Smooth muscle cell (in vitro differentiated cells): ENCODE measurements at regions not wholly inside any gene's neighbourhood (a gene's known extent, or its start where the extent isn't known, plus 50 kb on each side); places are given as distances from the start of the nearest gene placed in this dataset.

Experiments
- DNase-seq: peaks from one replicate; lab custom pipeline; 2025; ENCODE audit not compliant: unreplicated experiment; lab: John Stamatoyannopoulos, UW
- H2AFZ ChIP-seq: fragments of 200-600 bp; sonication (generic); 2 replicates; pipeline ENCODE4 v1.6.0; 2016; ENCODE audit warnings: antibody characterized with exemption, low read depth, mild to moderate bottlenecking
- H3F3A ChIP-seq: fragments of 200-600 bp; sonication (generic); 2 replicates; pipeline ENCODE4 v1.6.0; 2017; ENCODE audit warnings: antibody characterized with exemption, low read depth
- H3K27ac ChIP-seq: fragments of 200-600 bp; sonication (generic); 2 replicates; pipeline ENCODE4 v1.5.1; 2016; ENCODE audit warnings: low read depth, mild to moderate bottlenecking
- H3K27me3 ChIP-seq: fragments of 200-600 bp; sonication (generic); 2 replicates; pipeline ENCODE4 v1.6.1; 2016; ENCODE audit warnings: low read depth, mild to moderate bottlenecking
- H3K36me3 ChIP-seq: fragments of 200-600 bp; sonication (generic); 2 replicates; pipeline ENCODE4 v1.5.1; 2016; ENCODE audit warnings: low read depth
- H3K4me1 ChIP-seq: fragments of 200-600 bp; sonication (generic); 2 replicates; pipeline ENCODE4 v1.5.1; 2016; ENCODE audit warnings: low read depth
- H3K4me2 ChIP-seq: fragments of 200-600 bp; sonication (generic); 2 replicates; pipeline ENCODE4 v1.6.0; 2016; ENCODE audit warnings: mild to moderate bottlenecking
- H3K4me3 ChIP-seq: fragments of 200-600 bp; sonication (generic); 2 replicates; pipeline ENCODE4 v1.5.1; 2016; ENCODE audit warnings: mild to moderate bottlenecking
- H3K79me2 ChIP-seq: fragments of 200-600 bp; sonication (generic); 2 replicates; pipeline ENCODE4 v1.6.0; 2016; ENCODE audit warnings: low read depth, mild to moderate bottlenecking
- H3K9ac ChIP-seq: fragments of 200-600 bp; sonication (generic); 2 replicates; pipeline ENCODE4 v1.6.0; 2016; ENCODE audit warnings: low read depth
- H3K9me3 ChIP-seq: fragments of 200-600 bp; sonication (generic); replicated peaks from 2 replicates; pipeline ENCODE4 v1.5.1; 2016; ENCODE audit warnings: low read depth
- H4K20me1 ChIP-seq: fragments of 200-600 bp; sonication (generic); 2 replicates; pipeline ENCODE4 v1.6.0; 2016; ENCODE audit warnings: low read depth
- WGBS: methylation state at CpG from one replicate; pipeline ENCODE4 v1.1.7; 2016; ENCODE audit warnings: low lambda C conversion rate; 5-methylcytosine and 5-hydroxymethylcytosine counted together
- TF ChIP-seq, protein P1 (sequence below): fragments of 200-600 bp; sonication (generic); IDR thresholded peaks from 2 replicates; pipeline ENCODE4 v1.5.1; 2017; ENCODE audit warnings: borderline replicate concordance, mild to moderate bottlenecking, antibody characterized with exemption; ENCODE audit not compliant: insufficient read depth, poor library complexity, severe bottlenecking

GRCh38 chr16:9261376-9261775 is 169.9 kb downstream of the HAPSTR1 start:
- no peaks in the 10 kb centered on the region for H3K36me3 ChIP-seq
- no peak overlapping the region for H3K27ac ChIP-seq
- 31% methylated on average over 5 of the region's 5 CpGs for WGBS
- H3K4me3 ChIP-seq = no peak overlapping the region
- H3F3A ChIP-seq = peaks cover 5% of the 10 kb centered on the region
- no peaks in the 10 kb centered on the region for H3K79me2 ChIP-seq
- H3K9me3 ChIP-seq = no peaks in the 10 kb centered on the region
- H2AFZ ChIP-seq = no peak overlapping the region
- peaks cover 4% of the 10 kb centered on the region for H3K4me1 ChIP-seq
- H4K20me1 ChIP-seq = no peaks in the 10 kb centered on the region
- TF ChIP-seq, protein P1, sequence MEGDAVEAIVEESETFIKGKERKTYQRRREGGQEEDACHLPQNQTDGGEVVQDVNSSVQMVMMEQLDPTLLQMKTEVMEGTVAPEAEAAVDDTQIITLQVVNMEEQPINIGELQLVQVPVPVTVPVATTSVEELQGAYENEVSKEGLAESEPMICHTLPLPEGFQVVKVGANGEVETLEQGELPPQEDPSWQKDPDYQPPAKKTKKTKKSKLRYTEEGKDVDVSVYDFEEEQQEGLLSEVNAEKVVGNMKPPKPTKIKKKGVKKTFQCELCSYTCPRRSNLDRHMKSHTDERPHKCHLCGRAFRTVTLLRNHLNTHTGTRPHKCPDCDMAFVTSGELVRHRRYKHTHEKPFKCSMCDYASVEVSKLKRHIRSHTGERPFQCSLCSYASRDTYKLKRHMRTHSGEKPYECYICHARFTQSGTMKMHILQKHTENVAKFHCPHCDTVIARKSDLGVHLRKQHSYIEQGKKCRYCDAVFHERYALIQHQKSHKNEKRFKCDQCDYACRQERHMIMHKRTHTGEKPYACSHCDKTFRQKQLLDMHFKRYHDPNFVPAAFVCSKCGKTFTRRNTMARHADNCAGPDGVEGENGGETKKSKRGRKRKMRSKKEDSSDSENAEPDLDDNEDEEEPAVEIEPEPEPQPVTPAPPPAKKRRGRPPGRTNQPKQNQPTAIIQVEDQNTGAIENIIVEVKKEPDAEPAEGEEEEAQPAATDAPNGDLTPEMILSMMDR = no peak
- no peak overlapping the region for H3K9ac ChIP-seq
- H3K4me2 ChIP-seq = no peak overlapping the region
- no peak for DNase-seq
- no peaks in the 10 kb centered on the region for H3K27me3 ChIP-seq

DNA sequence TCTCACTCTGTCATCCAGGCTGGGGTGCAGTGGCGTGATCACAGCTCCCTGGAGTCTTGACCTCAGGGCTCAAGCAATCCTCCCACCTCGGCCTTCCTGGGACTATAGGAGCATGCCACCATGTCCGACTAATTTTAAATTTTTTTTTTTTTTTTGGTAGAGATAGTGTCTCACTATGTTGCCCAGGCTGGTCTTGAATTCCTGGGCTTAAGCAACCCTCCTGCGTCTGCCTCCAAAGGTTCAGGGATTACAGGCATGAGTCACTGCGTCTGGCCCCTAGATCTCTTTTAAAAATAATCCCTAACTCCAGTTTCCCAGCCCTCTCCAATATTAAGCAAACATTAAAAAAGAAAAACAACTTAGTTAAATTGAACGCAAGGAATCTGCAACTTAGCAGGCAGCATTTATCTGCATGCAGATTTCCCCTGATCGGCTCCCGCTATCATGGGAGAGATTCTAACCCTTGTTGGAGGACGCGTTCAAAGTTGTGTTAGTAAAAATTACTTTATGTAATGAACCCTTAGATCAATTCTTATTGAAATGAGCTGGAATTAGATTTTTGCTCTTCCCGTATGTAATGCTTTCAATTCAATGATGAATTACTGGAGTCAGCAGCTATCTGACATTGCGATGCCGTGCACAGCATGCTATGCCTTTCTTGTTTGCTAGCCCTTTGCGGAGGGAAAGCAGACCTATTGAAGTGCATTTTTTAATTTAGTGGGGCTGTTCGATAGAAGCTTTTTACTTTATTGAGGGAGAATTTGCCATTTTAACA is 171.7 kb downstream of the HAPSTR1 start:
- peaks cover 7% of the 10 kb centered on the region for H3K27me3 ChIP-seq
- no peaks in the 10 kb centered on the region for H3K36me3 ChIP-seq
- no peak overlapping the region for H3K9ac ChIP-seq
- H3F3A ChIP-seq = peaks cover 5% of the 10 kb centered on the region
- no peaks in the 10 kb centered on the region for H4K20me1 ChIP-seq
- H3K27ac ChIP-seq = peak overlapping the region; percentile 9
- H3K9me3 ChIP-seq = no peaks in the 10 kb centered on the region
- H2AFZ ChIP-seq = no peak overlapping the region
- H3K4me3 ChIP-seq = no peak overlapping the region
- H3K79me2 ChIP-seq = no peaks in the 10 kb centered on the region
- 54% methylated on average over 15 of the region's 15 CpGs for WGBS
- TF ChIP-seq, protein P1 = no peak
- peaks cover 4% of the 10 kb centered on the region for H3K4me1 ChIP-seq
- DNase-seq = no peak
- peak overlapping the region; percentile 54 for H3K4me2 ChIP-seq

- H2AFZ ChIP-seq = no peak overlapping the region
- WGBS = 36% methylated on average over 5 of the region's 5 CpGs
Measured at GRCh38 chr16:9264067-9264466, 172.6 kb downstream of the HAPSTR1 start.

More at GRCh38 chr16:9264067-9264466, 172.6 kb downstream of the HAPSTR1 start:
- Histone ChIP-seq H4K20me1 (no peaks in the 10 kb centered on the region), H3K4me2 (no peak overlapping the region), H3K9me3 (no peaks in the 10 kb centered on the region), H3K27me3 (peaks cover 16% of the 10 kb centered on the region), H3K36me3 (no peaks in the 10 kb centered on the region), H3K27ac (no peak overlapping the region), H3K9ac (no peak overlapping the region), H3K4me1 (peaks cover 4% of the 10 kb centered on the region), H3K4me3 (no peak overlapping the region), H3F3A (peaks cover 5% of the 10 kb centered on the region), H3K79me2 (no peaks in the 10 kb centered on the region)
- TF ChIP-seq, protein P1 = no peak
- no peak for DNase-seq
